ENCODE measurements at regions not wholly inside any gene's neighbourhood (a gene's known extent, or its start where the extent isn't known, plus 50 kb on each side); places are given as distances from the start of the nearest gene placed in this dataset.

GRCh38 chr3:6216135-6217026 is 644.5 kb upstream of the GRM7 start:
- TF ChIP-seq TOX (CRISPR knock-in tag; IDR thresholded peaks at IDR 0.05; ENCODE audit: borderline replicate concordance) (no peak), ZNF70 (CRISPR knock-in tag; IDR thresholded peaks at IDR 0.05) (no peak), ESRRG (CRISPR knock-in tag; IDR thresholded peaks at IDR 0.05) (no peak), ISL1 (CRISPR knock-in tag; IDR thresholded peaks at IDR 0.05) (no peak)
- TF ChIP-seq, protein P1, sequence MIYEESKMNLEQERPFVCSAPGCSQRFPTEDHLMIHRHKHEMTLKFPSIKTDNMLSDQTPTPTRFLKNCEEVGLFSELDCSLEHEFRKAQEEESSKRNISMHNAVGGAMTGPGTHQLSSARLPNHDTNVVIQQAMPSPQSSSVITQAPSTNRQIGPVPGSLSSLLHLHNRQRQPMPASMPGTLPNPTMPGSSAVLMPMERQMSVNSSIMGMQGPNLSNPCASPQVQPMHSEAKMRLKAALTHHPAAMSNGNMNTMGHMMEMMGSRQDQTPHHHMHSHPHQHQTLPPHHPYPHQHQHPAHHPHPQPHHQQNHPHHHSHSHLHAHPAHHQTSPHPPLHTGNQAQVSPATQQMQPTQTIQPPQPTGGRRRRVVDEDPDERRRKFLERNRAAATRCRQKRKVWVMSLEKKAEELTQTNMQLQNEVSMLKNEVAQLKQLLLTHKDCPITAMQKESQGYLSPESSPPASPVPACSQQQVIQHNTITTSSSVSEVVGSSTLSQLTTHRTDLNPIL (CRISPR knock-in tag; IDR thresholded peaks at IDR 0.05; ENCODE audit: low read depth), result no peak
